ENCODE measurements at regions not wholly inside any gene's neighbourhood (a gene's known extent, or its start where the extent isn't known, plus 50 kb on each side); places are given as distances from the start of the nearest gene placed in this dataset.

- peaks cover 15 to 32% of the 10 kb centered on the region in 2 donors for H3K27me3 Mint-ChIP-seq (ENCODE audit: low read depth in 2 of 2)
- no peaks in the 10 kb centered on the region for H3K36me3 Mint-ChIP-seq
- Histone ChIP-seq H3K27me3 (ENCODE audit: control insufficient read depth, insufficient read depth, low read length) (peaks cover 7% of the 10 kb centered on the region), H3K9me3 (ENCODE audit: control insufficient read depth, insufficient read depth, low read length) (no peaks in the 10 kb centered on the region), H3K36me3 (ENCODE audit: control insufficient read depth, insufficient read depth, low read length) (no peaks in the 10 kb centered on the region), H3K4me3 (ENCODE audit: low read length) (no peak overlapping the region), H3K4me1 (ENCODE audit: control insufficient read depth, insufficient read depth, low read length) (no peaks in the 10 kb centered on the region), H3K27ac (ENCODE audit: low read length) (no peak overlapping the region)
- intact Hi-C loops (cut with micrococcal nuclease) = no loop called here
- no peak overlapping the region for H3K4me3 Mint-ChIP-seq
- peaks cover 22 to 23% of the 10 kb centered on the region in 2 donors for H3K4me1 Mint-ChIP-seq
- WGBS (ENCODE audit: insufficient coverage) = 61% methylated on average over 2 of the region's 4 CpGs
- H3K27ac Mint-ChIP-seq = no peak overlapping the region
- no peaks in the 10 kb centered on the region for H3K9me3 Mint-ChIP-seq
- ATAC-seq (no peak), DNase-seq (no peak)
- TF ChIP-seq CTCF (IDR thresholded peaks at IDR 0.05) = no peak
Measured at GRCh38 chr15:26075770-26076169, 212.6 kb upstream of the ATP10A start.

- Histone ChIP-seq H3K4me1 (ENCODE audit: control insufficient read depth, insufficient read depth, low read length) (no peaks in the 10 kb centered on the region), H3K4me3 (ENCODE audit: low read length) (no peak overlapping the region), H3K36me3 (ENCODE audit: control insufficient read depth, insufficient read depth, low read length) (no peaks in the 10 kb centered on the region), H3K9me3 (ENCODE audit: control insufficient read depth, insufficient read depth, low read length) (no peaks in the 10 kb centered on the region), H3K27ac (ENCODE audit: low read length) (no peak overlapping the region), H3K27me3 (ENCODE audit: control insufficient read depth, insufficient read depth, low read length) (peaks cover 7% of the 10 kb centered on the region)
- no peaks in the 10 kb centered on the region for H3K9me3 Mint-ChIP-seq
- no peak overlapping the region for H3K27ac Mint-ChIP-seq
- intact Hi-C loops (cut with micrococcal nuclease) = no loop called here
- no peak for TF ChIP-seq CTCF (IDR thresholded peaks at IDR 0.05)
- H3K4me1 Mint-ChIP-seq = peaks cover 6 to 9% of the 10 kb centered on the region in 2 donors
- peaks cover 21 to 49% of the 10 kb centered on the region in 2 donors for H3K27me3 Mint-ChIP-seq (ENCODE audit: low read depth in 2 of 2)
- DNase-seq (no peak), ATAC-seq (no peak)
- no peak overlapping the region for H3K4me3 Mint-ChIP-seq
- 70% methylated on average over 4 of the region's 6 CpGs for WGBS (ENCODE audit: insufficient coverage)
- no peaks in the 10 kb centered on the region for H3K36me3 Mint-ChIP-seq
Measured at GRCh38 chr15:26073430-26074333, 210.6 kb upstream of the ATP10A start.

GRCh38 chr15:26070095-26070532, 207.0 kb upstream of the ATP10A start:
- no peaks in the 10 kb centered on the region for H3K36me3 Mint-ChIP-seq
- H3K36me3 ChIP-seq (ENCODE audit: control insufficient read depth, insufficient read depth, low read length) = no peaks in the 10 kb centered on the region
- H3K27me3 Mint-ChIP-seq (ENCODE audit: low read depth in 2 of 2) = peaks cover 34 to 79% of the 10 kb centered on the region in 2 donors
- no peak overlapping the region for H3K27ac ChIP-seq (ENCODE audit: low read length)
- H3K4me1 Mint-ChIP-seq = no peaks in the 10 kb centered on the region
- peaks cover 7% of the 10 kb centered on the region for H3K27me3 ChIP-seq (ENCODE audit: control insufficient read depth, insufficient read depth, low read length)
- WGBS (ENCODE audit: insufficient coverage) = 85% methylated on average over 8 of the region's 8 CpGs
- no peak overlapping the region for H3K4me3 ChIP-seq (ENCODE audit: low read length)
- TF ChIP-seq CTCF (IDR thresholded peaks at IDR 0.05) = no peak
- intact Hi-C loops (cut with micrococcal nuclease) = no loop called here
- no peak overlapping the region for H3K27ac Mint-ChIP-seq
- H3K4me3 Mint-ChIP-seq = no peak overlapping the region
- DNase-seq (no peak), ATAC-seq (no peak)
- no peaks in the 10 kb centered on the region for H3K9me3 ChIP-seq (ENCODE audit: control insufficient read depth, insufficient read depth, low read length)
- H3K9me3 Mint-ChIP-seq = no peaks in the 10 kb centered on the region
- no peaks in the 10 kb centered on the region for H3K4me1 ChIP-seq (ENCODE audit: control insufficient read depth, insufficient read depth, low read length)

All from natural killer cell (primary cell).